H1 (cell line): ENCODE measurements at regions not wholly inside any gene's neighbourhood (a gene's known extent, or its start where the extent isn't known, plus 50 kb on each side); places are given as distances from the start of the nearest gene placed in this dataset.

Experiments
- CTCF ChIA-PET: fragments of 300-600 bp; sonication (Branson Sonifier 250); formaldehyde crosslinking; loops from one replicate; lab custom pipeline; 2021; ENCODE audit not compliant: partially characterized antibody; lab: Charles Lee
- POLR2A ChIA-PET: fragments of 300-600 bp; sonication (Branson Sonifier 250); formaldehyde crosslinking; loops from one replicate; lab custom pipeline; 2021; ENCODE audit warnings: inconsistent platforms; ENCODE audit not compliant: partially characterized antibody; lab: Charles Lee
- DNase-seq, 2 experiments: peaks; one replicate each; pipeline versions ENCODE4 v3.0.0 to v3.0.0-alpha.2; 2010 to 2022; ENCODE audit warnings: low spot score in 2 of 2, low read depth in 1 of 2, mixed read lengths in 1 of 2
- FAIRE-seq: peaks from 2 replicates; lab custom pipeline; 2011; peaks lifted over from hg19 to GRCh38; lab: Jason Lieb, UNC
- H2AFZ ChIP-seq: 2 replicates; pipeline ENCODE4 v1.8.1; 2012; ENCODE audit warnings: low read length, inconsistent platforms
- H2AK5ac ChIP-seq: 2 replicates; pipeline ENCODE4 v1.6.1; 2013; ENCODE audit warnings: low read depth, low read length
- H2BK120ac ChIP-seq: replicated peaks from 2 replicates; pipeline ENCODE3; 2013; ENCODE audit warnings: low read depth, low read length, inconsistent platforms
- H2BK12ac ChIP-seq: 2 replicates; pipeline ENCODE4 v1.6.1; 2013; ENCODE audit warnings: low read depth, low read length
- H2BK15ac ChIP-seq: 2 replicates; pipeline ENCODE4 v1.6.1; 2013; ENCODE audit warnings: low read length
- H2BK20ac ChIP-seq: 2 replicates; pipeline ENCODE4 v1.6.1; 2013; ENCODE audit warnings: low read length
- H2BK5ac ChIP-seq: 2 replicates; pipeline ENCODE4 v1.6.1; 2013; ENCODE audit warnings: low read depth, low read length
- H3K14ac ChIP-seq: 2 replicates; pipeline ENCODE4 v1.6.1; 2013; ENCODE audit warnings: inconsistent platforms; ENCODE audit not compliant: insufficient read length
- H3K18ac ChIP-seq: 2 replicates; pipeline ENCODE4 v1.6.1; 2013; ENCODE audit warnings: low read length; ENCODE audit errors: extremely low read depth
- H3K23ac ChIP-seq: 2 replicates; pipeline ENCODE4 v1.6.1; 2013; ENCODE audit warnings: inconsistent platforms; ENCODE audit not compliant: insufficient read length
- H3K23me2 ChIP-seq: 2 replicates; pipeline ENCODE4 v1.6.1; 2013; ENCODE audit warnings: low read depth, low read length
- H3K27ac ChIP-seq: 2 replicates; pipeline ENCODE4 v1.6.1; 2011; ENCODE audit warnings: low read depth, low read length, inconsistent platforms
- H3K27me3 ChIP-seq, 4 experiments: replicated peaks in 1 of 4; 1 replicate in 1 of 4; 2 replicates in 3 of 4; pipeline versions ENCODE4 v1.6.1 to v1.8.1; 2011 to 2013; ENCODE audit warnings: low read length in 3 of 4, mild to moderate bottlenecking in 3 of 4, inconsistent platforms in 2 of 4, mixed read lengths in 2 of 4, moderate library complexity in 1 of 4; ENCODE audit not compliant: control insufficient read depth in 3 of 4, insufficient read depth in 3 of 4; ENCODE audit errors: extremely low read depth in 1 of 4
- H3K36me3 ChIP-seq, 4 experiments: 2 replicates each; pipeline versions ENCODE4 v1.6.1 to v1.8.1; 2011 to 2013; ENCODE audit warnings: mild to moderate bottlenecking in 4 of 4, low read length in 3 of 4, moderate library complexity in 2 of 4, control low read depth in 1 of 4, inconsistent platforms in 1 of 4; ENCODE audit not compliant: insufficient read depth in 4 of 4, control insufficient read depth in 2 of 4
- H3K4ac ChIP-seq: replicated peaks from 2 replicates; pipeline ENCODE3; 2013; ENCODE audit warnings: low read length, low read depth, mixed read lengths, inconsistent platforms; ENCODE audit not compliant: insufficient read length
- H3K4me1 ChIP-seq, 4 experiments: replicated peaks in 1 of 4; 1 replicate in 1 of 4; 2 replicates in 3 of 4; pipeline versions ENCODE4 v1.6.1 to v1.8.1; 2011 to 2013; ENCODE audit warnings: low read length in 3 of 4, inconsistent platforms in 2 of 4, mixed read lengths in 1 of 4; ENCODE audit not compliant: insufficient read depth in 4 of 4, control insufficient read depth in 3 of 4
- H3K4me2 ChIP-seq, 2 experiments: 2 replicates each; pipeline versions ENCODE4 v1.6.1 to v1.8.1; 2011 to 2013; ENCODE audit warnings: low read depth in 2 of 2, low read length in 2 of 2, control low read depth in 1 of 2, inconsistent platforms in 1 of 2, mild to moderate bottlenecking in 1 of 2; ENCODE audit not compliant: insufficient read depth in 1 of 2
- H3K4me3 ChIP-seq, 4 experiments: fragments of 200-600, 300-600 bp in 1 of 4; sonication (generic), shearing (Covaris generic), sonication (Bioruptor Twin) in 1 of 4; 2 replicates each; pipeline versions ENCODE4 v1.5.1 to v1.8.1; 2011 to 2016; ENCODE audit warnings: low read length in 4 of 4, low read depth in 3 of 4, control low read depth in 2 of 4, inconsistent platforms in 2 of 4, mild to moderate bottlenecking in 2 of 4, mixed read lengths in 1 of 4, moderate library complexity in 1 of 4; ENCODE audit not compliant: insufficient read depth in 2 of 4; ENCODE audit errors: extremely low read depth in 1 of 4
- H3K56ac ChIP-seq: replicated peaks from 2 replicates; pipeline ENCODE3; 2013; ENCODE audit warnings: low read depth, mild to moderate bottlenecking, mixed read lengths, low read length, inconsistent platforms; ENCODE audit not compliant: insufficient read length
- H3K79me1 ChIP-seq: 2 replicates; pipeline ENCODE4 v1.6.1; 2013; ENCODE audit warnings: low read depth, low read length, control low read depth
- H3K79me2 ChIP-seq, 2 experiments: 2 replicates each; pipeline versions ENCODE4 v1.6.1 to v1.8.1; 2012 to 2013; ENCODE audit warnings: low read length in 2 of 2, mild to moderate bottlenecking in 2 of 2, inconsistent platforms in 1 of 2; ENCODE audit not compliant: insufficient read depth in 2 of 2, control insufficient read depth in 1 of 2
- H3K9ac ChIP-seq, 4 experiments: replicated peaks in 1 of 4; 1 replicate in 1 of 4; 2 replicates in 3 of 4; pipeline versions ENCODE4 v1.6.1 to v1.8.1; 2011 to 2013; ENCODE audit warnings: low read depth in 3 of 4, low read length in 3 of 4, control low read depth in 2 of 4, mild to moderate bottlenecking in 2 of 4, moderate library complexity in 2 of 4, inconsistent platforms in 1 of 4; ENCODE audit errors: extremely low read depth in 1 of 4
- H3K9me3 ChIP-seq, 2 experiments: 2 replicates each; pipeline versions ENCODE4 v1.6.1 to v1.8.1; 2012 to 2013; ENCODE audit warnings: mild to moderate bottlenecking in 2 of 2, moderate library complexity in 2 of 2, control low read depth in 1 of 2, inconsistent platforms in 1 of 2, low read depth in 1 of 2, low read length in 1 of 2, mixed read lengths in 1 of 2; ENCODE audit not compliant: insufficient read depth in 2 of 2
- H4K20me1 ChIP-seq, 2 experiments: replicated peaks in 1 of 2; 2 replicates each; pipeline versions ENCODE3 to v1.8.1; 2011 to 2013; ENCODE audit warnings: inconsistent platforms in 2 of 2, low read length in 2 of 2, mild to moderate bottlenecking in 1 of 2; ENCODE audit not compliant: insufficient read depth in 2 of 2, control insufficient read depth in 1 of 2
- H4K5ac ChIP-seq: 2 replicates; pipeline ENCODE4 v1.6.1; 2013; ENCODE audit warnings: low read length, low read depth, mixed read lengths, inconsistent platforms; ENCODE audit not compliant: insufficient read length
- H4K8ac ChIP-seq: 2 replicates; pipeline ENCODE4 v1.8.0; 2013; ENCODE audit warnings: mild to moderate bottlenecking, moderate library complexity, low read length, inconsistent platforms; ENCODE audit not compliant: insufficient read depth; ENCODE audit errors: extremely low read depth
- H4K91ac ChIP-seq: replicated peaks from 2 replicates; pipeline ENCODE3; 2013; ENCODE audit warnings: low read length, mixed read lengths, inconsistent platforms; ENCODE audit not compliant: insufficient read length
- GTF2F1 ChIP-seq: IDR thresholded peaks from 2 replicates; pipeline ENCODE4 v1.6.1; 2012; ENCODE audit warnings: low read depth, low read length, improper control_type of control experiment, borderline replicate concordance
- POLR2A ChIP-seq, 2 experiments: IDR thresholded peaks; 1 replicate in 1 of 2; 2 replicates in 1 of 2; pipeline ENCODE4 v1.6.1; 2011; ENCODE audit warnings: low read depth in 2 of 2, low read length in 2 of 2, mild to moderate bottlenecking in 2 of 2; ENCODE audit errors: control extremely low read depth in 1 of 2
- WGBS, 2 experiments: shearing (Covaris generic) in 1 of 2; methylation state at CpG; one replicate each; pipeline versions ENCODE4 v1.1.6 to v1.1.7; 2013 to 2015; ENCODE audit warnings: low lambda C conversion rate in 2 of 2, mixed read lengths in 2 of 2, inconsistent platforms in 1 of 2, low coverage in 1 of 2, missing lambda C conversion rate in 1 of 2; ENCODE audit not compliant: insufficient replicate concordance in 2 of 2, insufficient coverage in 1 of 2, insufficient read length in 1 of 2; ENCODE audit errors: extremely low coverage in 1 of 2, missing lambda C conversion rate in 1 of 2; 5-methylcytosine and 5-hydroxymethylcytosine counted together
- TF ChIP-seq, protein P1 (sequence below): IDR thresholded peaks from 2 replicates; pipeline ENCODE4 v1.6.1; 2011; ENCODE audit warnings: low read depth, mild to moderate bottlenecking, low read length; ENCODE audit not compliant: insufficient read depth

DNA sequence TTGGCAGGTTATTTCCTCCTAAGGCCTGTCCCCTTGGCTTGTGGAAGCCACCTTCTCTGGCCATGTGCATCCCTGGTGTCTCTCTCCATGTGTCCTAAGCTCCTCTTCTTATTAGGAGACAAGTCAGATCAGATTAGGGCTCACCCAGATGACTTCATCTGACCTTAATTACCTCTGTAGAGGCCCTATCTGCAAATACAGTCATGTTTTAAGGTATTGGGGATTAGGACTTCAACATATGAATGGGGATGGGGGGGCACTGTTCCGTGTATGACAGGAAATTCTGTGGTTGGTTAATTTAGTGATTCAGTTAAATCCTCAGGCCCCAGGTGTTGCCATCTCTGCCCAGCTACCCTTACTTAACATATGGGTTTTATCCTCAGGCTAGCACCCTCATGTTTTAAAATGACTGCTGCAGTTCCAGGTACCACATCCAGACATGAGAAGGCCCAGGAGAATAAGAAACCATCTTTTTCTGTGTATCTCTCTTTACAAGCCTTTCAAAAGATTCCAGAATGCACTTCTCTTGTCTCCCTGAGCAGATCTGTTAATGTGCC, 51.9 kb upstream of the RAI14 start:
- peak overlapping the region; percentile 30 for H4K91ac ChIP-seq
- no peaks in the 10 kb centered on the region for H3K9me3 ChIP-seq
- no peak overlapping the region for H3K9ac ChIP-seq
- no peak overlapping the region for H3K14ac ChIP-seq
- H3K23ac ChIP-seq = no peak overlapping the region
- H2BK20ac ChIP-seq = no peak overlapping the region
- H3K4me1 ChIP-seq = peaks cover 0 to 2% (median 0%) of the 10 kb centered on the region in 4 experiments; a peak in 2 of 7 replicates
- no peak overlapping the region for H3K4me2 ChIP-seq
- no peaks in the 10 kb centered on the region for H4K20me1 ChIP-seq
- no peak overlapping the region for H3K56ac ChIP-seq
- H4K5ac ChIP-seq = no peak overlapping the region
- H2AK5ac ChIP-seq = no peak overlapping the region
- DNase-seq = no peak
- CTCF ChIA-PET = interaction anchor here (0.8 to 1.4 kb wide), 3 partner anchors 12 to 293 kb away, joined by 3 to 7 read pairs (median 4); no protein-coding TSS in a partner anchor
- FAIRE-seq = no peak
- no peak overlapping the region for H2BK120ac ChIP-seq
- POLR2A ChIA-PET = no interaction called here
- peaks cover 2% of the 10 kb centered on the region; the same call in 1 of the 2 replicates for H3K23me2 ChIP-seq
- H3K4ac ChIP-seq = no peak overlapping the region
- H3K4me3 ChIP-seq = no peak overlapping the region
- no peaks in the 10 kb centered on the region for H3K27me3 ChIP-seq
- H3K79me1 ChIP-seq = no peaks in the 10 kb centered on the region
- no peak overlapping the region for H4K8ac ChIP-seq
- no peak overlapping the region for H3K27ac ChIP-seq
- H3K18ac ChIP-seq = no peak overlapping the region
- H3K79me2 ChIP-seq = no peaks in the 10 kb centered on the region
- WGBS, 2 experiments = 27% methylated on average over 1 of the region's 1 CpG; no CpG with 5 or more reads in 1 of the 2 experiments
- H2BK12ac ChIP-seq = no peak overlapping the region
- no peak overlapping the region for H2BK5ac ChIP-seq
- H3K36me3 ChIP-seq = no peaks in the 10 kb centered on the region; a peak in 1 of 8 replicates
- no peak overlapping the region for H2AFZ ChIP-seq
- H2BK15ac ChIP-seq = no peak overlapping the region
- TF ChIP-seq, protein P1, sequence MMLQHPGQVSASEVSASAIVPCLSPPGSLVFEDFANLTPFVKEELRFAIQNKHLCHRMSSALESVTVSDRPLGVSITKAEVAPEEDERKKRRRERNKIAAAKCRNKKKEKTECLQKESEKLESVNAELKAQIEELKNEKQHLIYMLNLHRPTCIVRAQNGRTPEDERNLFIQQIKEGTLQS = no peak
- TF ChIP-seq GTF2F1 = no peak
- no peak for TF ChIP-seq POLR2A (IDR thresholded peaks at IDR 0.05; ENCODE audit: control extremely low read depth in 1 of 2, low read depth in 2 of 2, low read length in 2 of 2)
